Trophoblast cell (in vitro differentiated cells and primary cell): ENCODE measurements at regions not wholly inside any gene's neighbourhood (a gene's known extent, or its start where the extent isn't known, plus 50 kb on each side); places are given as distances from the start of the nearest gene placed in this dataset.
"Not testable (repeated sequence)": the region's sequence is repeated elsewhere in the genome, so short reads cannot be mapped to it uniquely, and the experiment has no call there.

Source experiments
- DNase-seq, 2 donors: peaks; one replicate each; pipeline ENCODE4 v3.0.0-alpha.2; 2016
- H2AFZ ChIP-seq: 2 replicates; pipeline ENCODE4 v1.6.1; 2013; ENCODE audit warnings: low read length, moderate library complexity, mild to moderate bottlenecking; ENCODE audit not compliant: insufficient read depth, poor library complexity
- H2AK5ac ChIP-seq: 2 replicates; pipeline ENCODE4 v1.6.1; 2013; ENCODE audit warnings: mild to moderate bottlenecking, low read length
- H2BK120ac ChIP-seq: 2 replicates; pipeline ENCODE4 v1.6.1; 2013; ENCODE audit warnings: low read length, mild to moderate bottlenecking, moderate library complexity; ENCODE audit not compliant: insufficient read depth, poor library complexity
- H2BK12ac ChIP-seq: 2 replicates; pipeline ENCODE4 v1.6.1; 2013; ENCODE audit warnings: mild to moderate bottlenecking, low read length, moderate library complexity
- H2BK5ac ChIP-seq: 2 replicates; pipeline ENCODE4 v1.6.1; 2013; ENCODE audit warnings: low read length, low read depth, moderate library complexity, mild to moderate bottlenecking; ENCODE audit not compliant: poor library complexity
- H3K14ac ChIP-seq: 2 replicates; pipeline ENCODE4 v1.6.1; 2013; ENCODE audit warnings: mild to moderate bottlenecking, low read length
- H3K18ac ChIP-seq: 2 replicates; pipeline ENCODE4 v1.6.1; 2013; ENCODE audit warnings: mild to moderate bottlenecking, low read length
- H3K23ac ChIP-seq: 2 replicates; pipeline ENCODE4 v1.6.1; 2013; ENCODE audit warnings: low read length
- H3K27ac ChIP-seq: 2 replicates; pipeline ENCODE4 v1.5.1; 2013; ENCODE audit warnings: low read depth, mild to moderate bottlenecking, inconsistent platforms, low read length, moderate library complexity
- H3K27me3 ChIP-seq: 2 replicates; pipeline ENCODE4 v1.6.1; 2013; ENCODE audit warnings: inconsistent platforms, mild to moderate bottlenecking, low read length, moderate library complexity; ENCODE audit not compliant: insufficient read depth
- H3K36me3 ChIP-seq, 2 experiments: 1 replicate in 1 of 2; 2 replicates in 1 of 2; pipeline ENCODE4 v1.6.1; 2013; ENCODE audit warnings: low read length in 2 of 2, mild to moderate bottlenecking in 2 of 2, moderate library complexity in 1 of 2; ENCODE audit not compliant: insufficient read depth in 2 of 2, control insufficient read depth in 1 of 2
- H3K4ac ChIP-seq: 2 replicates; pipeline ENCODE4 v1.6.1; 2013; ENCODE audit warnings: low read depth, mild to moderate bottlenecking, low read length, moderate library complexity
- H3K4me1 ChIP-seq, 2 experiments: 1 replicate in 1 of 2; 2 replicates in 1 of 2; pipeline ENCODE4 v1.6.1; 2013; ENCODE audit warnings: low read length in 2 of 2, mild to moderate bottlenecking in 2 of 2, moderate library complexity in 1 of 2; ENCODE audit not compliant: insufficient read depth in 2 of 2, control insufficient read depth in 1 of 2
- H3K4me2 ChIP-seq: 2 replicates; pipeline ENCODE4 v1.6.1; 2013; ENCODE audit warnings: inconsistent platforms, mild to moderate bottlenecking, low read length, moderate library complexity
- H3K4me3 ChIP-seq: 2 replicates; pipeline ENCODE4 v1.5.1; 2013; ENCODE audit warnings: mild to moderate bottlenecking, low read depth, low read length, inconsistent platforms
- H3K79me1 ChIP-seq: one replicate; pipeline ENCODE4 v1.6.1; 2013; ENCODE audit warnings: low read length
- H3K79me2 ChIP-seq: 2 replicates; pipeline ENCODE4 v1.6.1; 2013; ENCODE audit warnings: low read length, mild to moderate bottlenecking; ENCODE audit not compliant: control insufficient read depth, insufficient read depth, poor library complexity
- H3K9ac ChIP-seq: 2 replicates; pipeline ENCODE4 v1.6.1; 2013; ENCODE audit warnings: mild to moderate bottlenecking, low read length
- H3K9me3 ChIP-seq: 2 replicates; pipeline ENCODE4 v1.6.1; 2013; ENCODE audit warnings: low read depth, mild to moderate bottlenecking, control low read depth, inconsistent platforms, low read length; ENCODE audit not compliant: insufficient read depth
- H4K12ac ChIP-seq: 2 replicates; pipeline ENCODE4 v1.6.1; 2013; ENCODE audit warnings: low read depth, mild to moderate bottlenecking, low read length, moderate library complexity
- H4K8ac ChIP-seq: 2 replicates; pipeline ENCODE4 v1.6.1; 2013; ENCODE audit warnings: low read depth, mild to moderate bottlenecking, low read length, moderate library complexity
- H4K91ac ChIP-seq: one replicate; pipeline ENCODE4 v1.6.1; 2013; ENCODE audit warnings: low read depth, mild to moderate bottlenecking, low read length, moderate library complexity
- WGBS: extraction: QIAGEN DNeasy Blood & Tissue Kit; methylation state at CpG from one replicate; pipeline ENCODE4 v1.1.7; 2013; ENCODE audit warnings: missing lambda C conversion rate; ENCODE audit not compliant: insufficient read length, insufficient coverage; ENCODE audit errors: extremely low coverage; 5-methylcytosine and 5-hydroxymethylcytosine counted together

DNA sequence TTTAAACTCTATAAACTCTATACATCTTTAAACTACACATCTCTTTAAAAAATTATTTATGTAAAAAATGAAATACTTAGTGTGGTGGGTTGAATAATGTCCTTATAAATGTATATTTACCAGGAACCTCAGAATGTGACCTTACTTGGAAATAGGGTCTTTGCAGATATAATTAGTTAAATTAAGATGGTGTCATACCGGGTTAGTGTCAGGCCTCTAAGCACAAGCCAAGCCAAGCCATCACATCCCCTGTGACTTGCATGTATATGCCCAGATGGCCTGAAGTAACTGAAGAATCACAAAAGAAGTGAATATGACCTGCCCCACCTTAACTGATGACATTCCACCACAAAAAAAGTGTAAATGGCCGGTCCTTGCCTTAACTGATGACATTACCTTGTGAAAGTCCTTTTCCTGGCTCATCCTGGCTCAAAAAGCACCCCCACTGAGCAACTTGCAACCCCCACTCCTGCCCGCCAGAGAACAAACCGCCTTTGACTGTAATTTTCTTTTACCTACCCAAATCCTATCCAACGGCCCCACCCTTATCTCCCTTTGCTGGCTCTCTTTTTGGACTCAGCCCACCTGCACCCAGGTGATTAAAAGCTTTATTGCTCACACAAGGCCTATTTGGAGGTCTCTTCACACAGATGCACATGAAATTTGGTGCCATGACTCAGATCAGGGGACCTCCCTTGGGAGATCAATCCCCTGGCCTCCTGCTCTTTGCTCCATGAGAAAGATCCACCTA, 283.5 kb downstream of the AGTPBP1 start:
- H3K4ac ChIP-seq, H3K79me2 ChIP-seq, DNase-seq, H2BK12ac ChIP-seq, H2AFZ ChIP-seq, H4K91ac ChIP-seq, H3K14ac ChIP-seq, H3K36me3 ChIP-seq, H3K9ac ChIP-seq, H4K12ac ChIP-seq, H3K4me3 ChIP-seq, H2AK5ac ChIP-seq, H3K79me1 ChIP-seq, H2BK5ac ChIP-seq, H3K18ac ChIP-seq, H3K4me2 ChIP-seq, H4K8ac ChIP-seq, H3K9me3 ChIP-seq, H2BK120ac ChIP-seq, H3K27me3 ChIP-seq, H3K23ac ChIP-seq, H3K4me1 ChIP-seq, H3K27ac ChIP-seq: not testable (repeated sequence)
- no CpG with 5 or more reads among the region's 5 CpGs for WGBS

DNA sequence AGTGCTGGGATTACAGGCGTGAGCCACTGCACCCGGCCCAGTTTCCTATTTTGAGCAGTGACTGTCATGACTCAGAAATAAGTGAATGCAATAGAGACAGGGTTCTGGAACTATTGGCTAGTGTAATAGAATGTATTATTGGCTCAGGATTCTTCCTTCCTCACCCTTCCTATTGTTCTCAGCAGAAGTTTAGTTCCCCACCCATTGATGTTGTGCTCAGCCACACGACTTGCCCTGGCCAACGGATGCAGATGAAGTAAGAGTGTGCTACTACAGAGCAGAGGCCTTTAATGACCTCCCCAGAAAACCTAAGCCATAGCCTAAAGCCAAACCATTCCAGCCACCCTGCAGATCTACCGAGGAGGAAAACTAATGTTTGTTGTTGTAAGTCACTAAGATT, 287.9 kb downstream of the AGTPBP1 start:
- Histone ChIP-seq H3K79me2 (no peaks in the 10 kb centered on the region), H3K4me3 (no peak overlapping the region), H2BK5ac (no peak overlapping the region), H4K8ac (no peak overlapping the region), H3K27me3 (no peaks in the 10 kb centered on the region), H3K27ac (no peak overlapping the region), H3K36me3 (no peaks in the 10 kb centered on the region), H3K9me3 (no peaks in the 10 kb centered on the region), H2AK5ac (no peak overlapping the region), H2BK120ac (no peak overlapping the region), H3K9ac (no peak overlapping the region), H3K4me1 (no peaks in the 10 kb centered on the region), H3K14ac (no peak overlapping the region), H3K4me2 (no peak overlapping the region), H3K18ac (no peak overlapping the region), H2AFZ (no peak overlapping the region), H3K79me1 (no peaks in the 10 kb centered on the region), H4K12ac (no peak overlapping the region), H3K4ac (no peak overlapping the region), H4K91ac (no peak overlapping the region), H3K23ac (no peak overlapping the region), H2BK12ac (no peak overlapping the region)
- peak in 1 of 2 donors; percentile 4 for DNase-seq
- WGBS, result no CpG with 5 or more reads among the region's 5 CpGs

DNA sequence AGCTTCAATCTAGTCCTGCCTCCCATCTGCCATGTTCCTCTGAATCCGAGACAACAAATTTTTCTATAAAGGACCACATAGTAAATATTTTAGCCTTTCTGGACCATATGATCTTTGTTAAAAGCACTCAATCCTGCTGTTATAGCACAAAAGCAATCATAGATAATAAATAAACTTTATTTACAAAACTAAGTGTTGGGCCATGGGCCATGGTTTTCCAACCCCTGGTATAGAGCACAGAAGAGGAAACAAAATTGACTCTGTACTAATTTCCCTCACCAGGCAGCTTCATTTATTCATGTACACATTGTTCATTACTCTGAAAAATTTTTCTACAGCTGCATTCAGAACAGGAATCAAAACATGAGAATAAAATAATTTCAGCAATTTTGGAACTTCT, 288.9 kb downstream of the AGTPBP1 start:
- Histone ChIP-seq H4K91ac (no peak overlapping the region), H4K8ac (no peak overlapping the region), H2AFZ (no peak overlapping the region), H4K12ac (no peak overlapping the region), H3K27me3 (no peaks in the 10 kb centered on the region), H3K18ac (no peak overlapping the region), H3K4me2 (no peak overlapping the region), H3K79me2 (no peaks in the 10 kb centered on the region), H3K27ac (no peak overlapping the region), H3K4ac (no peak overlapping the region), H2AK5ac (no peak overlapping the region), H3K23ac (no peak overlapping the region), H3K9ac (no peak overlapping the region), H3K36me3 (no peaks in the 10 kb centered on the region), H2BK120ac (no peak overlapping the region), H2BK12ac (no peak overlapping the region), H3K4me1 (no peaks in the 10 kb centered on the region), H3K9me3 (no peaks in the 10 kb centered on the region), H3K14ac (no peak overlapping the region), H2BK5ac (no peak overlapping the region), H3K4me3 (no peak overlapping the region), H3K79me1 (no peaks in the 10 kb centered on the region)
- no peak for DNase-seq
- WGBS, result no CpG with 5 or more reads among the region's 1 CpG

DNA sequence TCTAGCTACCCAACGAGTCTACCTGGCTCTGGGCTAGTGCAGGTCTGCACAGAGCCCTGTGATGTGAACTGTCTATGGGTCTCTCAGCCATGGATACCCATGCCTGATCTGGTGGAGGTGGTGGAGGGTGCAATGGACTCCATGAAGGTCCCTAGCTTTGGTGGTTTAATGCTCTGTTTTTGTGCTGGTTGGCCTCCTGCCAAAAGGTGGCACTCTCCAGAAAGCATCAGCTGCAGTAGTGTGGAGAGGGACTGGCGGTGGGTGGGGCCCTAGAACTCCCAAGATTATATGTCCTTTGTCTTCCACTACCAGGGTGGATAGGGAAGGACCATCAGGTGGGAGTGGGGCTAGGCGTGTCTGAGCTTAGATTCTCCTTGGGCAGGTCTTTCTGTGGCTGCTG, 290.1 kb downstream of the AGTPBP1 start:
- Histone ChIP-seq H3K79me1 (no peaks in the 10 kb centered on the region), H3K79me2 (no peaks in the 10 kb centered on the region), H4K12ac (no peak overlapping the region), H2BK5ac (no peak overlapping the region), H3K14ac (no peak overlapping the region), H3K27ac (no peak overlapping the region), H3K4me3 (no peak overlapping the region), H2BK120ac (no peak overlapping the region), H3K9me3 (no peaks in the 10 kb centered on the region), H2BK12ac (no peak overlapping the region), H2AFZ (no peak overlapping the region), H3K27me3 (no peaks in the 10 kb centered on the region), H4K91ac (no peak overlapping the region), H3K18ac (no peak overlapping the region), H3K4me2 (no peak overlapping the region), H3K4me1 (no peaks in the 10 kb centered on the region), H3K23ac (no peak overlapping the region), H3K9ac (no peak overlapping the region), H3K36me3 (no peaks in the 10 kb centered on the region), H3K4ac (no peak overlapping the region), H4K8ac (no peak overlapping the region), H2AK5ac (no peak overlapping the region)
- no CpG with 5 or more reads among the region's 3 CpGs for WGBS
- DNase-seq, result no peak
